AG08396 (cell line): ENCODE measurements at regions not wholly inside any gene's neighbourhood (a gene's known extent, or its start where the extent isn't known, plus 50 kb on each side); places are given as distances from the start of the nearest gene placed in this dataset.

Experiments used
- DNase-seq: peaks from one replicate; pipeline ENCODE4 v3.0.0; 2012; ENCODE audit warnings: low spot score, mixed read lengths

DNA sequence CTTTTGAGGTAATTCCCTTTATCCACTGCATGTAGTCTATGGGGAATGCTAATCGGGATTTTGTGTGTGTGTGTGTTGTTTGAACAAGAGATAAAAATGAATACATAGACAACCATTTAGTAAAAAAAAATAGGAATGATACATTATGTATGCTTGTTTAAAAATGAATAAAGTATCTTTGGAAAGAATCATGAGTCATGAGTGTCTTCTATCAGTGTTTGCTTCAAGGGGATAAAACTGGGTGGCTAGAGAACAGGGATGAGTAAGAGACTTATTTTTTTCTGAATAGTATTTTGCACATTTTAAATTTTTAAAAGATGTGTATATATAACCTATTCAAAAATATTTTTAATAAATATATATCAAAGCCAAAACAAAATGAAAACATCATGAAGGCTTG lies 839.4 kb upstream of the ADGRL4 start:
- DNase-seq: no peak

DNA sequence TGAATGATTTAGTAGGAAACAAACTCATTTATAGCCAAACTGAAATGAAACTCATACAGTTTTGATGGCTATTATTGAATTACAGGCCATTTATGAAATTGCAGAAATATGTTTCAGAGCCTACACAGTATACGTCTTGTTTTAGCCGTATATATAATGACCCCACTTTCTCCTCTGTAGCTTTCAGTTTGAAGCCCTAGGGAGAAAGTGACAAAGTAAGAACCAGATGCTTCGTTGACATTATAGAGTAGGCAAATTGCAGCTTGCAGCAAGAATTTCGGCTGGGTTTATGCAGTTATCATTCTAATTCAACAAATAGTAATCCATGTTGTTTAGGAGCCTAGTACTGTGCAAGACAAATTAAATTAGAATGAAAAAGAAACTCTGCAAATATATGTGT lies 836.3 kb upstream of the ADGRL4 start:
- DNase-seq: no peak

DNA sequence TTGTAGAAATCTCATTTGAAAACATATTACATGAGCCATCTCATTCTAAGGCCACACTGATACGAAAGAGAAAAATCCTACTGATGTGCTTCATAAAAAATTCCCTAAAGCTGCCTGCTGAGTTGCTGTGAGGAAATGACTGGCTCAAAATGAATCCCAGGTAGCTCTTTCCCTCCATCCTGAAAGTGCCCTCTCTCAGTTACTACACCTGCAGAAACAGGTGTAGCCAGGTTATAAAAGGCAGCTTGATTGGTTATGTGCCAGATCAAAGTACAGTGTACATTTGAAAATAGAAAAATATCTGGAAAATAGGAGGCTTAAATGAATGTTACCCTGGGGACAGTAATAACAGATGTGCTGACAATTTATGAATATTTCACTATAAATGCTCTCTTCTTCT lies 833.4 kb upstream of the ADGRL4 start:
- DNase-seq: no peak

DNA sequence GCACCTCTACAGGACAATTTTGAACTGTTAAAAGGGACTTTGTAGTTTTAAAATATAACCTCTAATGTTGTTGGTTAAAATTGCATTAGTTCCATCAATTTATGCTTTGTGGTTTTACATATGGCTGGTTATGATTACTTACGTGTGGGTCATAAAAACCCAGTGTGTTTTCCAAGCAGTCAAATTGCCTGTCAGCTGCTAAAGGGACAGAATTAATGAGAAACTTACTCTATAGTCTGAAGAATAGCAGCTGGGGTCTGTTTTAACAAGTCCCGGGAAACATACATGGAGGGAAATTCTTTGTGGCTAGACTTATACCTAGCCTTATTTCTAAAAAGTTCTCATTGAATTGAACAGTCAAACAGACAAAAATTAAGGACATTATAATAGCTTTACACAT lies 820.9 kb upstream of the ADGRL4 start:
- DNase-seq: no peak

DNA sequence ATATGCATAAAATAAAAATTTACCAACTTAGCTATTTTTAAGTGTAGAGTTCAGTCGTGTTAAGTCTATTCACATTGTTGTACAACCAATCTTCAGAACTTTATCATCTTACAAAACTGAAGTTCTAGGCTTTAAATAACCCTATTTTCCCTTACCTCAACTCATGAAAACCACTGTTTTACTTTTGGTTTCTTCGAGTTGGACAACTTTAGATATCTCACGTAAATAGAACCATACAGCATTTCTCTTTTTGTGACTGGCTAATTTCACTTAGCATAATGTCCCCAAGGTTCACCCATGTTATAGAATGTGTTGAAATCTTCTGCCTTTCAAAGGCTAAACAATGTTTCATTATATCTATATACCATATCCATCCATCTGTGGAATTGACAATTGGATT lies 819.0 kb upstream of the ADGRL4 start:
- no peak for DNase-seq

DNA sequence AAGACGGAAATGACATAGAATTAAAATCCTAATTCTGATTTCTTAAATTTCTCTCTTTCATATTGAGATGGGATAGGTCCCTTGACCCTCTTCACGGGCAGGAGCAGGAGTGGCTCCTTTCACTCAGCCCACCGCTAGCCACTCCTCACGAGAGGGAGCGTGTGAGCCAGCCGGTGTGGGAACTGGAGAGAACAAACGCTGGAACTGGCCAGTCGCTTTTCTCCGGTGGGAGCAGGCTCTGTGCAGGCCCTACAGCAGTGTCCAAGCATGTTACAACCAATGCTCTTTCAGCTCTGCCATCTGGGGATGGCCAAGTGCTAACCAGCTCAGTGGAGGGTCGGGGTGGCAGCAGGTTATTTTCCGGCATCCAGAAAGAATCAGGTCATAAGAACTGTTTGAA lies 815.5 kb upstream of the ADGRL4 start:
- DNase-seq: no peak

DNA sequence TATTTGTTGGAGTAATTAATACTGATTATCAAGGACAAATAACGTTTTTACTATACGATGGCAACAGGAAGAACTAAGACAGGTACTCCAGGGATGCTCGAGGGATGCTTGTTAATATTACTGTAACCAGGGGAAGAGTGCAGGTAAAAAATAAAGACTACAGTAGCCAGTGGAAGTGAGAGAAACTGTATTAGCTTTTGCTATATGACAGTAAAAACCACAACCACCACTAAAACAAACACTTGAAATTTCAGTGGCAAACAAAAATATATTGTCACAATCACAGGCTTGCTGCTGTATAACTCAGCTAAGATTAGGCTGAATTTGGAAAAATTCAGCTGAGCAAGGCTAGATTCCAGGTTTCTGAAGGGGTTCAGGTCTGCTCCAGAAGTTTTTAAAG lies 812.6 kb upstream of the ADGRL4 start:
- no peak for DNase-seq

DNA sequence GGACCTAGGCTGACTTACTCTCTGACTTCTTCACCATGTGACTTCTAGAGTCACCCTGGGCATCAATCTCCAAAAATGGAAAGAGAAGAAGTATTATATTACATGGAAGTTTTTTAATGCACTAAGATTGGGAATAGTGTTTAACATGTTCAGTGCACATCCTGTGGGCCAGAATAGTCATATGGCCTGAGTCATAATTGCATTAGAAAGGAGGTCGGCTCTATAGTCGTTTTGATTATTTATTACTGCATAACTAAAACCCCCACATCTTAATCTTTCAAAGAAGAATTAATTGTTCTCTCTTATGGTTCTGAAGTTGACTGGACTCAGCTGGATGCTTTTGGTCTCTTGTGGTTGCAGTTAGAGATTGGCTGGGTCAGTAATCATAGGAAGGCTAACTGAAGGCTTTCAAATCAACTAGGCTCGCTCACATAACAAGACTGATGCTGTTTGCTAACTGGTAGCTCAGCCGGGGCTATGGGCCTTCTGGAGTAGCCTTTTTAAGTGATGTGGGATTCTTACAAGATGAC lies 810.6 kb upstream of the ADGRL4 start:
- DNase-seq: no peak

DNA sequence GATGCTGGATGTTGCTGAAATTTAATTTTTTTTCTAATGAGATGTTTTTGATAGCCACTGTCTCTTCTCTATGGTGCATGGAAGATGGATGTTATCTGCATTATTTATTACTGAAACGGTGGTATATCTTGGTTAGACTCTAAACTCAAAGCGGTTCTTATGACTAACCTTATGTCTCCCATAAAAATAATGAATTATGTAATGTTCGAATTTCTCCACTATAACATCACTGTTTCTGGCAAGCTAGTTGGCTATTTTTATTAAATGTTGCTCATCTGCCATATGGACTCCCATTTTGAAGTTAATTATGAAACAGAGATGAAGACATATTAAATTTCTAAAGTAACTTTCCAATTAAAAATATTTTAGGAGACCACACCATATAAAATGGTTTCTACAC lies 808.6 kb upstream of the ADGRL4 start:
- DNase-seq: no peak

DNA sequence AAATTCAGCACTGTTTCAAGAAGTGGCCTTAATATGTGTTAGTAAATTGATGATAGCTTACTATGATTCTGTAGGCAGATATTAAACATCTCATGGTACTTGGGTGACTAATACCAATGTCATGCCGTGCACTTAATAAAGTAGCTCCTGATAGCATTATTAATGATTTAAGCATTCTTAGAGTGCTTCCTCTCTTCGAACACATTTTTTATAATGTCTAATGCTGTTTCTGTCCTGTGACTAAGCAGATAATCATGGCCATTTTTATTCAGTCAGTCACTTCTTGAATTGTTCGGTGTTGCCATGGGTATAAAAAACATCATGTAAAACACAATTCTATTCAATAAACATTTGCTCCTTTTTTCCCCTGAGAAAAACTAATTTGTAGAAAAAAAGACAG lies 804.6 kb upstream of the ADGRL4 start:
- DNase-seq: peak; percentile 15

DNA sequence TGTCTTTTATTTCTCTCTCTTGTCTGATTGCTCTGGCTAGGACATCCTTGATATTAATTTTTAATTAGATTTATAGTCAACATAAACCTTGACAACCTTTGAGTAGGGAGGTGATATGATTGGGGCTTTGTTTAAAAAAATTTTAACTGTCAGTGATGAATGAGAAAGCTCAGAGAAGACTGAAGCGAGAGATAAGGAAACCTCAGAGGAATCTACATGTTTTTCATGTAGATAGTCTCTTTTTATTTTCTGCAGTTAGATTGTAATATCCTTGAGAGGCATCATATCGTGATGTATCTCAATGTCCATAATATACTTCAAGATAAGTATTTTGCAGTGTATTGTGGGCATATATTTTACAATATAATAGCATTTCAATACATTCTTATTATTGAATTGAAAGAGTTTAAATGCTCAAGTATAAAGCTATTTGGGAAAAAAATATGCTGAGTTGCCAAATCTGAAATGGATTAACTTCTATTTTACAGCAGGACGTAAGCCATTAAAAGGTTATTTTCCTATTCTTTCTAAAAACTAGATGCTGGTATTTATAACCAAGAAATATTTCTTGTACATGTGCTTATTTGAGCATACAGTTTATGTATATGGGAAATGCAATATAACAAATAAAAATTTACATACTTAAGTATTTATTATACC lies 802.4 kb upstream of the ADGRL4 start:
- DNase-seq: no peak

DNA sequence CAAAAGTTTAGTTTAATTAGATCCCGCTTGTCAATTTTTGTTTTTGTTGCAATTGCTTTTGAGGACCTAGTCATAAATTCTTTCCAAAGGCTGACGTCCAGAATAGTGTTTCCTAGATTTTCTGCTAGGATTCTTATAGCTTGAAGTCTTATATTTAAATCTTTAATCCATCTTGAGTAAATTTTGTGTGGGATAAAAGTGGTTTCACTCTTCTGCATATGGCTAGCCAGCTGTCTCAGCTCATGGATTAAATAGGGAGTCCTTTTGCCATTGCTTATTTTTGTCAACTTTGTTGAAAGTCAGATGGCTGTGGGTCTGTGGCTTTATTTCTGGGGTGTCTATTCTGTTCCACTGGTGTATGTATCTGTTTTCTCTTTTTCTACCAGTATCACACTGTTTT lies 801.3 kb upstream of the ADGRL4 start:
- no peak for DNase-seq

DNA sequence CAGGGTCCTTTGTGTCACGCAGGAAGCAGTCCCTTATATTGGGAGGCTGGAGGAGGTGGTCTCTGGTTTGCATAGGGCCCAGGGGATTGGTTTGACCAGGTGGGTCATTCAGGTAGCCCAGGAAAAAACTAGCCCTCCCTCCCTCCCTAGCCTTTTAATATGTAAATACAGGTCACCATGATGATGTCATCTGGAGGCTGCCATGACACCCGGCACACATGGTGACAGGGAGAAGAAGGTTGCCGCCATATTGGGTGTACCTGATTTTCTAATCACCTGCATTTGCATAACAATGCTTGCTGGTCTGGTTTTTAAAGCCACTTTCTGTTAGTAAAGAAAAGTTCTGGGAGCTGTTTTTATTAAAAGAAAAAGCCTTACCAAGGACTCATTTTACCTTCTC lies 791.0 kb upstream of the ADGRL4 start:
- DNase-seq: no peak

DNA sequence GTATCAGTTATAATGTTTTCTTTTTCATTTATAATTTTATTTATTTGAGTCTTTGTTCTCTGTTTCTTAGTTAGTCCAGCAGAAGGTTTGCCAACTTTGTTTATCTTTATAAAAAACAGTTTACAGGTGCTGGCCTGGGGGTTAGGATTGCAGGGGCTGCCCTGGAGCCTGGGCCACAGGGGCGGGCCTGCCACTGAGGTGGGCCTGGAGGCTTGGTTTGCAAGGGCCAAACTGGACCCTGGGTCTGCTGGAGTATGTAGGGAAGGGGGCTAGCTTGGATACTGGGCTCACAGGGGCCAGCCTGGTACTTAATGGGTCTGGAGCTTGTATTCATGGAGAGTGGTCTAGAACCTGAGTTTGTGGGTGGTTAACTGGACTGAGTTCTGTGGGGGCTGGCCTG lies 789.9 kb upstream of the ADGRL4 start:
- DNase-seq: no peak

DNA sequence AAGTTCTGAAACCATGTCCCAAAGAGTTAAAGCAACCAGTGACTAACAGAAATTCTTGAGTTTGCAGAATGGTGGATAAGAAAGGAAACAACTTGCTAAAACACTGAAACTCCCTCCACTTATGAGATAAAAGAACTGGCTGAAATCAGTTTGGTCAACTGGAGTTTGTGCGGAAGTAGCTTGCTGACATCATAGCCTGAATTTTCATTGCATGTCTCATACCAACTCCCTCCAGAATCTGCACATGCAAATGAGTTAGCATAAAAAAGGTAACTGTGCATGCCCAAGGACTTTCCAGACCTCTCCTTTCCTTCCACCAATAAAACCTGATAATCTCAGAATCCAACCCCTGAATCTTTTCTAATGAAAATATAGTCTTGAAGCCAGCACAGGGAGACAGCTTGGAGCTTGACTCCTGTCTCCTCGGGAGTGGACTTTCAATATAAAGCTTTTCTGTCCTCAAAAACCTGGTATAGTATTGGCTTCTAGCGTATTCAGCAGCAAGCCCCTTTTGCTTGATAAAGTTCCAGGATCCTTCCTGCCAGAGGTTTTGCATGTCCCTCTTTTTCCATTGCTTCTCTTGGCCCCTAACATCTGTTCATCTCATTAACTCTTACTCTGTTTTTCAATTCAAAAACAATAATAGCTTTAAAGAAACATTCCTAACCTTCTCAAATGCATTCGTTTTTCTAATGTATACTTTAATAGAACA lies 785.8 kb upstream of the ADGRL4 start:
- DNase-seq: peak; percentile 5

DNA sequence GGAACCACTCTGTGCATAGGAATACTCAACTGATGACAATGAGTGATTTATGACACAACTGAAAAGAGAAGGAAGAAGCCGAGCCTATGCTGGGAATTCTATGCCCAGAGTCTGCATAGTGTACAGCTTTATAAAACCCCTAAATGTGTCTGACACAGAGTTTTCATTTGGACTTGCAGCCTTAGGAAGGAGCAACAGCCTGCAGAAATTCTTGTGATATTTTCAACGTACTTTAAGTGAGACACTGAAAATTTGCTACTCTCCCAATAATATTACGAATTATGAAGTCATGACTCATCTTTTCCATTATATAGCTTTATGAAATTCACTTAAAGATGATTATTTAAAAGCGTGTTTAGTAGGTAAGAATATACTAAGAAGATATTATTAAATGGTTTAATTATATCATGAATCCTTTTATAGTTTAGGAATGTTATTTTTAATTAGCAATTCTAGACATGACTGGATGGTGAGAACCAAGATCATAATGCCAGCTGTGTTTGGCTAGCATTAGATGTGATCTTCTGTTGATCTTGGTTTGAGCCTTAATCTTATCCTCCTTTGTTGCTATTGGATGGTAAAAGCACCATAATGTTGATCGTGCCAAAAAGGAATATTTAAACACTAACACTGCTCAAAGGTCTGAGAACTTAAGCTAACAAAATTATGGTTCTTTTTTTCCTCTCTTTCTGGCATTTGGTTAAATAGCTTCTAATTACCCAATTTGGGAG lies 785.1 kb upstream of the ADGRL4 start:
- DNase-seq: no peak

DNA sequence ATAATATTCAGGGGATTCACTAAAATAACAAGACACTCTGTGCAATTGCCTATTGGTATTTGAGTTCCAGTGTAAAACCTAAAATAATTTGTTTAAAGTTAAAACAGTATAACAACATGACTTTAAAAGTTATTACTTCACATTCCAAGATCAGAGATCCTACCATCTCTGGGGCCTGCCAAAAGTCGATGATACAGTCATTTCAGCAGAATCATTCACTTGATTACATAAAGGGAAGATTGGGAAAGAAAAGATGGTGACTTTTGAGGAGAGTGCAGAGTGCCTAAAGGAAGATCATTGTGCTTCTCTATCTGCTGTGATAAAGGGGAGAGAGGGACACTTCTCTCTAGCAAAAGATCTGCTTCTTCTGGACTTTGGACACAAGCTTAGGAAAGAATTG lies 784.4 kb upstream of the ADGRL4 start:
- peak; percentile 3 for DNase-seq

DNA sequence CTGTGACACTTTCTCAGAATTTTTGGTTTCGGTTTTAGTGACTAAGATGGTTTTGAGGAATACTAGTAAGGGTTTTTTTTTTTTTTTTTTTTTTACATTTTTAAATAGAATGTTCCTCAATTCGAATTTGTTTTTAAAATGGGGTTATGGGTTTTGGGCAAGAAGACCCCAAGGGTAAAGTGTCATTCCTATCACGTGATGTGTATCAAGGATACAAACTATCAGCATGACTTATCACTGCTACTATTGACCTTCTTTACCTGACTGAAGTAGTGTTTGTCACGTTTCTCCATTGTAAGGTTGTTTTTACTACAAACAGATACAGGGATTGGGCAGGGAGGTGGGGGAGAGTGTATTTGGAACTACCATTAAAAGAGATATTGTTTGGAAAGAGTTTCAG lies 781.1 kb upstream of the ADGRL4 start:
- DNase-seq: no peak

DNA sequence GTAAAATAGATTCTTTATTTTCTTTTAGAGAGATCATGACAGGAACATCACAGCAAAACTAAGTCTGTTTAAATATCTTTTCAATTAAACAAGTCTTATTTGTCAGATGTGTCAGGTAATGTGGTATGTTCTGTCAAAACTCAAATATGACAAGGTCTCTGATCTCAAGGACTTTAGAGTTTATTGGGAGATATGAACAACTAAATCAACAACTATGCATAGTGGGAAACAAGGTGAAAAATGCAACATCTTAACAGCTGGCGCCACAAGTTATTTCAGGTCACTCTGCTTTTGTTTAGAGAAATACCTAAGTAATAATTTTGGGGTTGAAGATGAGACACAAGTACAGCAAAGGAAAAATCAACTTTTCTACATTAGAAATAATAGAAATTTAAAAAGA lies 779.4 kb upstream of the ADGRL4 start:
- DNase-seq: no peak

DNA sequence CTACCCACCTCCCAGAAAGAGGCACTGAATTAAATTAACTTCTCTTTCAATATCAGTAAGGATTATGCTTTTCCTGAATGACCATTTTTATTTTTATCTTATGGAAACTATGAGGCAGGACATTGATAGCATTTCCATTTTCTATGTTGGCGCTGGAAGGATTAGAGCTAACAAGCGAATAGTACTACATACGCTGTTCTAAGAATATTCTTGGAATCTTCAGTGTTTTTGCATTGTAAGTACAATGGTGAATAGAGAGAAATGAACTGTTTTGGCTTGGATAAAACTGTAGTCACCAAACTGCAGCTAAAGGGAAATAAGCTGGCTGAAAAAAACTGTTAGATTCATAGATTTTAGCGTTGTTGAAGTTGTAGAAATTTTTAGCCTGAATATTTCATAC lies 779.0 kb upstream of the ADGRL4 start:
- DNase-seq: no peak

DNA sequence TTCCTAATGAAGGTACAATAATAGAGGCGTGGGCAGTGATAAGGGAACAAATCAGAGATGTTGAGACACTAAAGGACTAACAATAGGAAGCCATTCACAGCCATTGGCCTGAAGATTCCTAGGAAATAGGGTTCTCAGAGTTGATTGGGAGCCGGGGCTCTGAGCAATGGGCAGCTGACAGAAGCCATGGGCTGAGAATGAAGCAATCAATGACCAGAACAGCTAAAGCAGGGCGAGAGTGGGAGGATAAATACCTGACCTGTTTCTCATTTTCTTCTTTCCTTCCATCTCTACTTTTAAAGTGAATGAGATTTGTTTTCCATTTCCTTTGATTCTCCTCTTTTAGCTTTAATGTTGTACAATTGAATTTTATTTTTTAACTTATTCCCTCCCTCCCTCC lies 774.7 kb upstream of the ADGRL4 start:
- DNase-seq: no peak

DNA sequence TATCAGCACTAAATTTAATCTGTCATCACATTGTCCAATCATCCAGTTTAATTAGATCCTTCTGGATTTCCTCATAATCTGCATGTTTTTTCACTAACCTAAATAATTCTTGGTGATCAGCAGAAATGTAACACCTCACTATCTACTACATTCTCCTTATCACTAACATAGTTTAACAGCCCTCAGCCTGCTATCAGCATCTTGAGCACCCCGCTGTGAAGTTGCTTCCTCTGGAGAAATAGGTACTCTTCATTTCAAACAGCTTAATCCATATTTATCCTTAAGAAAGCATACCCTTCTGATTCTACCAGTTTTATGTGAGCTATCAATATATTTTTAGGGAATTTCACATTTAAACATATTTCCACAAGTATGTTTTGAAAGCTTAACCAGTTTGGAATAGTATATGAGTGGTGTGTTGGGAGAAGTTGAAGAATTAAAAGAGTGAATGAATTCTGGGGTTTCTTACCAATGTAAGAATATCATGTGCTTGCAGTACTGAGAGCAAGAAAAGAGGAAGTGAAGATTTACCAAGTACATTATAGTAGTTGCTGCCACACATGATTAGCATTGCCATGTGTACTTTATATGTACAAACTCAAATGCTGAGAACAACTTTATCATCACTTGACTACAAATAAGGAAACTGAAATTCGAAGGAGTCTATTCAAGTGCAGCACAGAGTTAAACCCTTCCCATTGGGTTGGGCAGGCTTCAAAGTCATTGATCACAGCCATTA lies 771.1 kb upstream of the ADGRL4 start:
- no peak for DNase-seq

DNA sequence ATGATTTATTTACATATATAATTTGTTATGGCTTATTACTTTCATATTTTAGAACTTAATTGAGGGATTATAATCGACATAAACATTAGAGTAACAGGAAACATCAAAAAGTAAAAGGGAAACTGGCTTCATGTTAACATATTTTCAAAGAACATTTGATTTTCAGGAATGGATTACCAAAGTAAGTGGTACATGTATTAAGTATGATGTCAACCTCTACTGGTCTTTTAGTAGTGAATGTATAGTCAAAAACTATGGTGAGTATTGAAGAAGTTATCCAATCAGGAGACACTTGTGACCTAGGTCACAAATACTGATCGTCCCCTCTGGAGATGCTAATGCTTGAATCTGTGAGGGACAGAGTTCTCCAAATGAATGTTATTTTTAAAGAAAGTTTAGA lies 768.9 kb upstream of the ADGRL4 start:
- DNase-seq: no peak
